K562 (cell line): ENCODE measurements at regions not wholly inside any gene's neighbourhood (a gene's known extent, or its start where the extent isn't known, plus 50 kb on each side); places are given as distances from the start of the nearest gene placed in this dataset.

Experiments
- ARHGAP35 ChIP-seq: fragments of 450-650 bp; IDR thresholded peaks from 2 replicates; pipeline ENCODE4 v1.6.1; 2018; ENCODE audit not compliant: partially characterized antibody
- MTA3 ChIP-seq: fragments of 450-650 bp; formaldehyde crosslinking; IDR thresholded peaks from 2 replicates; pipeline ENCODE4 v1.6.1; 2017; ENCODE audit warnings: mild to moderate bottlenecking, borderline replicate concordance
- PTBP1 ChIP-seq: fragments of 200-400 bp; formaldehyde crosslinking; IDR thresholded peaks from 2 replicates; pipeline ENCODE4 v1.6.1; 2017; ENCODE audit warnings: low read depth, low read length
- TARDBP ChIP-seq: fragments of 450-650 bp; IDR thresholded peaks from 2 replicates; pipeline ENCODE4 v1.6.1; 2016
- ZNF274 ChIP-seq: IDR thresholded peaks from 2 replicates; pipeline ENCODE4 v1.6.1; 2011; ENCODE audit warnings: low read depth, mild to moderate bottlenecking, low read length, moderate library complexity, borderline replicate concordance
- TF ChIP-seq, protein P1 (sequence below): fragments of 250-450 bp; sonication (Bioruptor Pico); IDR thresholded peaks from 2 replicates; pipeline ENCODE4 v1.8.0; 2021; ENCODE audit warnings: mild to moderate bottlenecking, moderate library complexity
- TF ChIP-seq, protein P2 (sequence below): fragments of 450-650 bp; formaldehyde crosslinking; IDR thresholded peaks from 2 replicates; pipeline ENCODE4 v1.4.0; 2020; ENCODE audit warnings: mild to moderate bottlenecking, moderate library complexity
- TF ChIP-seq, protein P3 (sequence below): fragments of 450-650 bp; IDR thresholded peaks from 2 replicates; pipeline ENCODE4 v1.6.1; 2016; ENCODE audit warnings: mild to moderate bottlenecking, moderate library complexity

DNA sequence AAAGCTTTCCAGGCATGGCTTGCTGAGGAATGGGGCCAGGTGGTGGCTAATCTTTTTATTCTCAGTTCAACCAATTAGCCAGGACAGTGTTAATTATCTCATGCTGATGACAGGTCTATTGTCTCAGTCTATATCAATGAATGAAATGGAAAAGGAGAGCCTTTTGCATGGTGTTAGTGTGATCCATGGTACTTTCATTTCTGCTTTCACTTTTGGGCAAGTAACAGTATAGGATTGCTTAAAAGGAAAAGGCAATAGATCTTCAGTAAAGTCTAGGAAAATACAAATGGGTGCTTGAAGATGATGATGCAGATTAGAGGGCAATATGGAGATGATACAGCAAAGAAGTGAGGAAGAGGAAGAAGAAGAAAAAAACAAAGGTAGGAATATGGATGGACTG is 430.3 kb downstream of the TFAP2A start (continued):
- TF ChIP-seq, protein P1, sequence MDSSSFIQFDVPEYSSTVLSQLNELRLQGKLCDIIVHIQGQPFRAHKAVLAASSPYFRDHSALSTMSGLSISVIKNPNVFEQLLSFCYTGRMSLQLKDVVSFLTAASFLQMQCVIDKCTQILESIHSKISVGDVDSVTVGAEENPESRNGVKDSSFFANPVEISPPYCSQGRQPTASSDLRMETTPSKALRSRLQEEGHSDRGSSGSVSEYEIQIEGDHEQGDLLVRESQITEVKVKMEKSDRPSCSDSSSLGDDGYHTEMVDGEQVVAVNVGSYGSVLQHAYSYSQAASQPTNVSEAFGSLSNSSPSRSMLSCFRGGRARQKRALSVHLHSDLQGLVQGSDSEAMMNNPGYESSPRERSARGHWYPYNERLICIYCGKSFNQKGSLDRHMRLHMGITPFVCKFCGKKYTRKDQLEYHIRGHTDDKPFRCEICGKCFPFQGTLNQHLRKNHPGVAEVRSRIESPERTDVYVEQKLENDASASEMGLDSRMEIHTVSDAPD, result no peak
- TF ChIP-seq, protein P2, sequence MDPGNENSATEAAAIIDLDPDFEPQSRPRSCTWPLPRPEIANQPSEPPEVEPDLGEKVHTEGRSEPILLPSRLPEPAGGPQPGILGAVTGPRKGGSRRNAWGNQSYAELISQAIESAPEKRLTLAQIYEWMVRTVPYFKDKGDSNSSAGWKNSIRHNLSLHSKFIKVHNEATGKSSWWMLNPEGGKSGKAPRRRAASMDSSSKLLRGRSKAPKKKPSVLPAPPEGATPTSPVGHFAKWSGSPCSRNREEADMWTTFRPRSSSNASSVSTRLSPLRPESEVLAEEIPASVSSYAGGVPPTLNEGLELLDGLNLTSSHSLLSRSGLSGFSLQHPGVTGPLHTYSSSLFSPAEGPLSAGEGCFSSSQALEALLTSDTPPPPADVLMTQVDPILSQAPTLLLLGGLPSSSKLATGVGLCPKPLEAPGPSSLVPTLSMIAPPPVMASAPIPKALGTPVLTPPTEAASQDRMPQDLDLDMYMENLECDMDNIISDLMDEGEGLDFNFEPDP (CRISPR knock-in tag), result no peak
- TF ChIP-seq ARHGAP35 (no peak), PTBP1 (no peak), MTA3 (no peak), TARDBP (no peak), ZNF274 (no peak)
- TF ChIP-seq, protein P3, sequence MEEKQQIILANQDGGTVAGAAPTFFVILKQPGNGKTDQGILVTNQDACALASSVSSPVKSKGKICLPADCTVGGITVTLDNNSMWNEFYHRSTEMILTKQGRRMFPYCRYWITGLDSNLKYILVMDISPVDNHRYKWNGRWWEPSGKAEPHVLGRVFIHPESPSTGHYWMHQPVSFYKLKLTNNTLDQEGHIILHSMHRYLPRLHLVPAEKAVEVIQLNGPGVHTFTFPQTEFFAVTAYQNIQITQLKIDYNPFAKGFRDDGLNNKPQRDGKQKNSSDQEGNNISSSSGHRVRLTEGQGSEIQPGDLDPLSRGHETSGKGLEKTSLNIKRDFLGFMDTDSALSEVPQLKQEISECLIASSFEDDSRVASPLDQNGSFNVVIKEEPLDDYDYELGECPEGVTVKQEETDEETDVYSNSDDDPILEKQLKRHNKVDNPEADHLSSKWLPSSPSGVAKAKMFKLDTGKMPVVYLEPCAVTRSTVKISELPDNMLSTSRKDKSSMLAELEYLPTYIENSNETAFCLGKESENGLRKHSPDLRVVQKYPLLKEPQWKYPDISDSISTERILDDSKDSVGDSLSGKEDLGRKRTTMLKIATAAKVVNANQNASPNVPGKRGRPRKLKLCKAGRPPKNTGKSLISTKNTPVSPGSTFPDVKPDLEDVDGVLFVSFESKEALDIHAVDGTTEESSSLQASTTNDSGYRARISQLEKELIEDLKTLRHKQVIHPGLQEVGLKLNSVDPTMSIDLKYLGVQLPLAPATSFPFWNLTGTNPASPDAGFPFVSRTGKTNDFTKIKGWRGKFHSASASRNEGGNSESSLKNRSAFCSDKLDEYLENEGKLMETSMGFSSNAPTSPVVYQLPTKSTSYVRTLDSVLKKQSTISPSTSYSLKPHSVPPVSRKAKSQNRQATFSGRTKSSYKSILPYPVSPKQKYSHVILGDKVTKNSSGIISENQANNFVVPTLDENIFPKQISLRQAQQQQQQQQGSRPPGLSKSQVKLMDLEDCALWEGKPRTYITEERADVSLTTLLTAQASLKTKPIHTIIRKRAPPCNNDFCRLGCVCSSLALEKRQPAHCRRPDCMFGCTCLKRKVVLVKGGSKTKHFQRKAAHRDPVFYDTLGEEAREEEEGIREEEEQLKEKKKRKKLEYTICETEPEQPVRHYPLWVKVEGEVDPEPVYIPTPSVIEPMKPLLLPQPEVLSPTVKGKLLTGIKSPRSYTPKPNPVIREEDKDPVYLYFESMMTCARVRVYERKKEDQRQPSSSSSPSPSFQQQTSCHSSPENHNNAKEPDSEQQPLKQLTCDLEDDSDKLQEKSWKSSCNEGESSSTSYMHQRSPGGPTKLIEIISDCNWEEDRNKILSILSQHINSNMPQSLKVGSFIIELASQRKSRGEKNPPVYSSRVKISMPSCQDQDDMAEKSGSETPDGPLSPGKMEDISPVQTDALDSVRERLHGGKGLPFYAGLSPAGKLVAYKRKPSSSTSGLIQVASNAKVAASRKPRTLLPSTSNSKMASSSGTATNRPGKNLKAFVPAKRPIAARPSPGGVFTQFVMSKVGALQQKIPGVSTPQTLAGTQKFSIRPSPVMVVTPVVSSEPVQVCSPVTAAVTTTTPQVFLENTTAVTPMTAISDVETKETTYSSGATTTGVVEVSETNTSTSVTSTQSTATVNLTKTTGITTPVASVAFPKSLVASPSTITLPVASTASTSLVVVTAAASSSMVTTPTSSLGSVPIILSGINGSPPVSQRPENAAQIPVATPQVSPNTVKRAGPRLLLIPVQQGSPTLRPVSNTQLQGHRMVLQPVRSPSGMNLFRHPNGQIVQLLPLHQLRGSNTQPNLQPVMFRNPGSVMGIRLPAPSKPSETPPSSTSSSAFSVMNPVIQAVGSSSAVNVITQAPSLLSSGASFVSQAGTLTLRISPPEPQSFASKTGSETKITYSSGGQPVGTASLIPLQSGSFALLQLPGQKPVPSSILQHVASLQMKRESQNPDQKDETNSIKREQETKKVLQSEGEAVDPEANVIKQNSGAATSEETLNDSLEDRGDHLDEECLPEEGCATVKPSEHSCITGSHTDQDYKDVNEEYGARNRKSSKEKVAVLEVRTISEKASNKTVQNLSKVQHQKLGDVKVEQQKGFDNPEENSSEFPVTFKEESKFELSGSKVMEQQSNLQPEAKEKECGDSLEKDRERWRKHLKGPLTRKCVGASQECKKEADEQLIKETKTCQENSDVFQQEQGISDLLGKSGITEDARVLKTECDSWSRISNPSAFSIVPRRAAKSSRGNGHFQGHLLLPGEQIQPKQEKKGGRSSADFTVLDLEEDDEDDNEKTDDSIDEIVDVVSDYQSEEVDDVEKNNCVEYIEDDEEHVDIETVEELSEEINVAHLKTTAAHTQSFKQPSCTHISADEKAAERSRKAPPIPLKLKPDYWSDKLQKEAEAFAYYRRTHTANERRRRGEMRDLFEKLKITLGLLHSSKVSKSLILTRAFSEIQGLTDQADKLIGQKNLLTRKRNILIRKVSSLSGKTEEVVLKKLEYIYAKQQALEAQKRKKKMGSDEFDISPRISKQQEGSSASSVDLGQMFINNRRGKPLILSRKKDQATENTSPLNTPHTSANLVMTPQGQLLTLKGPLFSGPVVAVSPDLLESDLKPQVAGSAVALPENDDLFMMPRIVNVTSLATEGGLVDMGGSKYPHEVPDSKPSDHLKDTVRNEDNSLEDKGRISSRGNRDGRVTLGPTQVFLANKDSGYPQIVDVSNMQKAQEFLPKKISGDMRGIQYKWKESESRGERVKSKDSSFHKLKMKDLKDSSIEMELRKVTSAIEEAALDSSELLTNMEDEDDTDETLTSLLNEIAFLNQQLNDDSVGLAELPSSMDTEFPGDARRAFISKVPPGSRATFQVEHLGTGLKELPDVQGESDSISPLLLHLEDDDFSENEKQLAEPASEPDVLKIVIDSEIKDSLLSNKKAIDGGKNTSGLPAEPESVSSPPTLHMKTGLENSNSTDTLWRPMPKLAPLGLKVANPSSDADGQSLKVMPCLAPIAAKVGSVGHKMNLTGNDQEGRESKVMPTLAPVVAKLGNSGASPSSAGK, result no peak
- TF ChIP-seq, all 486 proteins: peak for 0
